Germinal center (tissue), 1 donor: ENCODE measurements at regions not wholly inside any gene's neighbourhood (a gene's known extent, or its start where the extent isn't known, plus 50 kb on each side); places are given as distances from the start of the nearest gene placed in this dataset.
"Not testable (repeated sequence)": the region's sequence is repeated elsewhere in the genome, so short reads cannot be mapped to it uniquely, and the experiment has no call there.

Experiments
- DNase-seq: peaks from one replicate; pipeline ENCODE4 v3.0.0; 2012; ENCODE audit warnings: mixed read lengths, low spot score

DNA sequence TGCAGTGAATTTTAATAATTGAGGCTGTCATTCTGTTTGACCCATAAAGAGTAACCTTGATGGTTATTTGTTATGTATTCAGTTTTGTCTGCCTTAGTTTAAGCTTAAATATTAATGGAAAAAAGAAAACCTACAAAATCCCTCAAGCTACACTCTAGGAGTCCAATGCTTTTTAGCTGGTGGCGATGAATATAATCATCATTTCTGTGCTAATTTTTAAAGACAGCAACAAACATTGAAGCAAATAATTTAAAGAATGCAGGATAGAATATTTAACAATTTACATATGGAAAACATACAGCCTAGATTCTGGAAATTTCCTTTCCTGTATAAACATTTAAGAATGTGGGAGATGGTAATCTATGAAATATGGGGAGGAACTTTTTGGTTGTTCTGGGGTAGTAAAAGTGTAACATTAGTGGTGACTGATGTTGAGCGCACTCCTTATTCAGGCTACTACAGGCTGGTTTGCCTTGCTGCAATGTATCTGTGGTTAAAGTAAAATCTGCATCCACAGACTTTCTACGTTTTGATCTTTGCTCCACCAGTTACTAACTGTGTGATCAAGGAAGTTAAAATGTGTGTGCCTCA lies 287.9 kb upstream of the DEFB112 start:
- DNase-seq = no peak

DNA sequence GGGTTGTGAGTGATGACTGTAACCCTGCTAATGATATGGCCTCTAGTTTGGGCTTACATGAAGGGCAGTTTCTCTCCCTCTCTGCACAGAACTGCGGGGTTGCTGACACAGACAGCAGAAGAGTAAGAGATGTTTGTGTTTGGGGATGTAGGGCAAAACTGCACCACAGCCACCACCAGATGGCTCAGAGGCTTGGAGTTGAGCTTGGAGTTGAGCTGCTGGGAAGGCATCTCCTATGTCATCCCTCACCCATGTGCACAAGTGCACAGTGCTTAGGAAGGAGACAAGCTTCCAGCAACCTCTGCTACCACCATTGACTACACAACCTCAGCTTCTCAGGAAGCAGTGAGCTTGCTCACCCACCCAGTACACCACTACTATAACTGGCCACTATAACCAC lies 303.9 kb upstream of the DEFB112 start:
- DNase-seq = no peak

DNA sequence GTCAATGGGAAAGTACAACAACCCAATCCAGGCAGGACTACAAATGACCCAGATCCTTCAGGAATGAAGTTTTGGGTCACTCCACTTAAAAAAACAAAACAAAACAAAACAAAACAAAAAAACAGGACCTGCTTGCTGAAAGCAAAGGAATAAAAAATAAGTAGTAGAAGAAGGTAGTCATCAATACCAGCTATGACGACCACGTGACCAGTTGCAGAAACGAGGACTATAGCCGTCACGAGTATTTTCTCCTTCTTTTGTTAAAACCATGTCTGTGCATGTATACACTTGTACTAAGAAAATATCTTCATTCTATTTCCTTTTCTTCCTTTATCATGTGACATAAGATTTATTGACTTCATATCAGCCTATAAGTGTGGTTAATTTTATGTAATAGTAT lies 308.4 kb upstream of the DEFB112 start:
- no peak for DNase-seq

DNA sequence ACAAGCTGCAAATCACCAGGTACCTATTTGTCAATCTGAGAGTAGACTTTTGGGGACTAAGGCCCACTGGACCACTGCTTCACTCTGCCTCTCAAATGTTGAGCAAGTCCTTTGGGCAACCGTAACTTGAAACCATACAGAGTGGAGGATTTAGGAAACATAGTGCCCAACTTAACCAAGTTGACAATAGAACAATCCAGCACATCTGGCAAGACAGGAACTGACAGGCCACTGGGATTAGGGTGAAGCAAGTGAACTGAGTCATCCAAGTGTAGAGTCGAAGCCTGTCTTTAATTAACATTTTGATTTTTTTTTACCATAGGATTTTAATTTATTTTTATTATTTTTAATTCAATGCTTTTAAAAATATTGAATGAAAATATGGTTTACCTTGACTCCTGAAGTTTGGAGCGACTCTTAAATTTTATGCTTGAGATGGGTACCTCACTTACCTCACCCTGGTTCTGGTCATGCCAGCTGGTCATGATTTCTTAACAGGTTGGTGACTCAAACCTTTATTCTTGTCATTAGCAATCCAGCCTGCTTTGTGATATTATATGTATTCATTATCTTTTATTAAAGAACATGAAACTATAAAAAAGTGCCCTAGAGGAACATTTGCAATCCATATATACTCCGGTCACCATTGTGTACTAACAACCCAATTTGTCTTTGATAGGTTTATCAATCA lies 312.1 kb upstream of the DEFB112 start:
- no peak for DNase-seq

DNA sequence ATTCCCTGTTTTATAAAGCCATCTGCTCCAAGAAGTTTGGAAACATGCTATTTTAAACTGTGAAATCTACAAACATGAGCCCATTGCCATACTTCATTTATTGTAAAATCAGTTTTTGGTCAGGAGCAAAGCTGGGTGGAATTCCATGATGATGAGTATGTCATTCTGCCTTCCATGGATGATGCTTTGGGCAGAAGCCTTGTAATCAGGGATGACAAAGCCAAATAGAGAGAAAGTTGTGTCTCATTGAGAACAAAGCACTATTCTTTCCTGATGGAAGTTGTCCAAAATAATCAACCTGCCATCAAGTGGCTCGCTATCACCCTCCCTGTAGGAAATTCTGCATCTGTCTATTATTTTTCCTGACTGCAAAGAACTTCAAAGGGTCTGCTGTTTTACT lies 313.0 kb upstream of the DEFB112 start:
- DNase-seq = no peak

DNA sequence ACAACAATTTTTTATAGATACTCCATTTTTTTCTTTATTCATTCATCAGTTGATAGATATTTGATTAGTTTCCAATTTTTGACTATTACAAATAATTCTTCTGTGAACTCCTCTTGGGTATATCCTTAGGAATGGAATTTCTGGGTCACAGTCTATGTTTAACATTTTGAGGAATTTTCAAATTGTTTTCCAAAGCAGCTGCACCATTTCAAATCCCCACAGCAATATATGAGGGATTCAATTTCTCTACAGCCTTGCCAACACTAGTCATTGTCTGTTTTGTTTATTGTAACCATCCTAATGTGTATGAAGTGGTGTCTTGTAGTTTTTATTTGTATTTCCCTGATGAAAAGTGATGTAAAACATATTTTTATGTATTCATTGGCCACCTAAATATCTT lies 320.3 kb upstream of the DEFB112 start:
- no peak for DNase-seq

DNA sequence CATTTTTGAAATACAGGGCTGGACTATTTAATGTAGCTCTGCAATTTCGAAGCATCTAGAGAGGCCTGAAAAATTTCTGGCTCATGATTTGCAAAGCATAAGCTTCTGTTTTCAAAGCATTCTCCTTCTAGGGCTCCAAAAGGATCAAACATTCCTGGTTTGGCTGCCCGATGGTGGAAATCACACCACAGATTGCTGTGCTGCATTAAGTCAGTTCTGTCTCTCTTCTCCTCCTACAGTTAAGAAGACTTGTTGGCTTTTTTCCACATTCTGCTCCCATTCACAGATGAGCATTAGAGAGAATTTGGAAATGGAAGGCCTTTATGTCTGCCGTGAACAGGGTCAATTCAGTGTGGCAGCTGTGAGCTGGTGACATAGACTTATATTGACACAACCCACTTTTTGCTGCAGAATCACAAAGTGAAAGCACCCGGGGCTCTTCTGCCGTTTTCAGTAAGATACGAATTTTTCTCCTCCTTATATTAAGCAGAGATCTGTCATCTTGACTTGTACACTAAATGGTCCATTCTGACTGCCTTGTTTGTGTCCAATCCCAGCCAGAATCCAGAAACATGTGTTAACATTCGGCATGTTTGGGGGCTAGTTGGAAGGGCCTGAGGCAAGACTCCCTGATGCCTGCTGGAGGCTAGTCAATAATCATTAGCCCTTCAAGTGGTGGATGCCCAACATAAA lies 330.8 kb upstream of the DEFB112 start:
- DNase-seq = no peak

DNA sequence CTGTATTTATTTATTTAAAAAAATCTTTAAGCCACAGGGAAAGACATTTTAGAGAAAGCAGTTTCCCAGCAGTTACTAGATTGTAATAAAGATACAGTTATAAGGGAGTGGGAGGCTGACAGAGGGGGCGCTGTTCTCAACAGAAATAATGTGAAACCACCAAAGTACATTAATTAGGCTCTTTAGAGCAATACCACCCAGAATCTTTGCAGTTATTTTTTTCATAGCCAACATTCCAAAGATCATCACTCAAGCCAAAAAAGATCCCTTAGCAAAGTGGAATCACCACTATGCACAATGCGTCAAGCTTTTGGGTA lies 331.3 kb upstream of the DEFB112 start:
- DNase-seq = no peak

DNA sequence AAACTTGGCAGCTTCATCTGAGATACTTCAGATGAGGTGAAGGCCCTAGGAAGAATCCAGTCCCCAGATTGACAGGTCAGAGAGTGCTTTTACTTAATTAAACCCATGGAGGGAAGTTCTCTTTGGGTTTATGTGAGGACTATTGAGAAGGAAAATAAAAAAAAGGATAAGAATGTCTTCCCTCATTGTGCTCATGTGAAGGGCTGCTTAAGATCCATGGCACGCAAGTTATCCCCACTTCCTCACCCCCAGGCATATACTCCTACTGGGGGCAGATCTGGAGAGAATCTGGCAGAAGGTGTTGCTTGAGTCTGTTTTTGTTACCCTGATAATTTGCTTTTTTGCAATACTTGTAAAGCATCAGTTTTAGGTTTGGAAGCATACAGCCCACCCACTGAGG lies 322.9 kb upstream of the TFAP2D start:
- DNase-seq = no peak

DNA sequence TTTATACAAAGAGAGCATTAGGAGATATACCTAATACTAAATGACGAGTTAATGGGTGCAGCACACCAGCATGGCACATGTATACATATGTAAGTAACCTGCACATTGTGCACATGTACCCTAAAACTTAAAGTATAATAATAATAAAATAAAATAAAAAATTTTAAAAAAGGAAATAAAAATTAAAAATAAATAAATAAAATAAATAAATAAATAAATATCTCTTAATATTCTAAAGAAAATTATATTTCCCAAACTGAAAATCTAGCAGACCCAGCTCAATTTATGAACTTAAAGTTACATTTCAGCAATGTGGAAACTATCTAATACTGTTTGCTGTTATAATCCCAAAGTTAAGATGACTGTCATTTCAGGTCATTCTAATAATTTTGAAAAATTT lies 319.2 kb upstream of the TFAP2D start:
- DNase-seq = not testable (repeated sequence)

DNA sequence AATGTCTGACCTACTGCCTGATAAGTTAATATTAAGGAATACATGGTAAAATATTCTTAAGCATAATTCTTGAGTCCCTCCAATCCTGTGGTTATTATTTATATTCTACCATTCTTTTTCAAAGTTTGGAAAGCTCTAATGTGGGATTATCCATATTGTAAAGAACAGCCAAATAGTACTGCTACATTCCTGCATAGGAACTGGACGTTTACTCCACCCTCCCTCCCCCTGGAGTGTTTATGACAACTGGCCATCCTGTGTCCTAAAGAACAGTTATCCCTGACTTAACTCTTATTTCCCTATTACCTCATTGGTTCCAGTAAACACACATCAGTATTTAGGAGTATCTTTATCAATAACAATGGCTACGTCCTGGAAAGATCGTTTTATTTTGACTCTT lies 308.7 kb upstream of the TFAP2D start:
- DNase-seq = no peak

DNA sequence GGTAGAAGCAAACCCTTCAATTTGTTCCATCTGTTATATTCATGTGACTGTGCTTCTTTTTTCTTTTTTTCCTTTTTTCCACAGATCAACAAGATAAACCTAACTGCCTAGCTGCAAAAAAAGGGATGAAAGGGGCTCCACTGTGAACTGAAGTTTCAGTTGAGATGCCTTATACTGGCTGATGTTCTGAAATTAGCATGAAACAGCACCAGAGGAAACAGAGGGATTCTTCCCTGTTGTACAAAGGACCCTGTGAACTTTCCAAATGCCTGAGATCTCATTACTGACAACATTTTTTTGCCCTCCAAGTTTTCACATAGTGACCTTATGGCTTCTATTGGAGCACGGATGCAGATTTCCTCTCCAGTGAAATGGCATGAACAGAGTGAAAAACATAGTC lies 302.7 kb upstream of the TFAP2D start:
- DNase-seq = no peak

DNA sequence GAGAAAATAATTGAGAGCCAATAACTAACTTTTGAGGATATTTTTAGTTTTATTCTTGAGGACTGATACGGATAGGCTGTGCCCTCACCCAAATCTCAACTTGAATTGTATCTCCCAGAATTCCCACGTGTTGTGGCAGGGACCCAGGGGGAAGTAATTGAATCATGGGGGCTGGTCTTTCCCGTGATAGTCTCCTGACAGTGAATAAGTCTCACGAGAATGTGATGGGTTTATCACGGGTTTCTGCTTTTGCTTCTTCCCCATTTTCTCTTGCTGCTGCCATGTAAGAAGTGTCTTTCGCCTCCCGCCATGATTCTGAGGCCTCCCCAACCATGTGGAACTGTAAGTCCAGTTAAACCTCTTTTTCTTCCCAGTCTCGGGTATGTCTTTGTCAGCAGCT lies 292.3 kb upstream of the TFAP2D start:
- not testable (repeated sequence) for DNase-seq

DNA sequence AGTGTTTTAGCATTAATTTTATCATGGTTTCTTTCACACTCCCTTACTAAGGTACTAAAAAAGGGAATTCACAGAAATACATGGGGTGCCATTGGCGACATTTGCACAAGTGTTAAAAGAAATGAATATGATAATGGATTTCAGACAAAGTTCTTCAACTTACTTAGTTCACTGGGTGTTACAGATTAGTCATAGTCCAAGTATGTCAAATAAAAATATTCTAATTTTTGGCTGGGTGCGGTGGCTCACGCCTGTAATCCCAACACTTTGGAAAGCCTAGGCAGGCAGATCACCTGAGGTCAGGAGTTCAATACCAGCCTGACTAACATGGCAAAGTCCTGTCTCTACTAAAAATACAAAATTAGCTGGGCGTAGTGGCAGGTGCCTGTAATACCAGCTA lies 286.1 kb upstream of the TFAP2D start:
- DNase-seq = no peak

DNA sequence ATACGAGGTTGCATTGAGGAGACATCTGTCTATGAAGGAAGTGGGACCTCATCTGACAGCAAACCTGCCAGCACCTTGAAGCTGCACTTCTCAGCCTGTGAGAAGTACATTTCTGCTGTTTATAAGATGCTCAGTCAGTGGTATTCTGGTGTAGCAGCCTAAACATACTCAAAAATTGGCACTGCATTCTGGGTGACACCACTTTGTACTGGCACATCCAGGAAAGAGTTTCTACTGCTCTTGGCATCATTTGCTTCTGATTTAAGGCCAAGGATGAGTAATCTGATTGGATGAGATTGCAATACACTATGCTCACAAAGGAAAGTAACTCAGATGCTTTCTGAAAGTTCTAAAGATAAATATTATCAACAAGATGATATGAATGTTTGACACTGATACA lies 275.4 kb upstream of the TFAP2D start:
- no peak for DNase-seq

DNA sequence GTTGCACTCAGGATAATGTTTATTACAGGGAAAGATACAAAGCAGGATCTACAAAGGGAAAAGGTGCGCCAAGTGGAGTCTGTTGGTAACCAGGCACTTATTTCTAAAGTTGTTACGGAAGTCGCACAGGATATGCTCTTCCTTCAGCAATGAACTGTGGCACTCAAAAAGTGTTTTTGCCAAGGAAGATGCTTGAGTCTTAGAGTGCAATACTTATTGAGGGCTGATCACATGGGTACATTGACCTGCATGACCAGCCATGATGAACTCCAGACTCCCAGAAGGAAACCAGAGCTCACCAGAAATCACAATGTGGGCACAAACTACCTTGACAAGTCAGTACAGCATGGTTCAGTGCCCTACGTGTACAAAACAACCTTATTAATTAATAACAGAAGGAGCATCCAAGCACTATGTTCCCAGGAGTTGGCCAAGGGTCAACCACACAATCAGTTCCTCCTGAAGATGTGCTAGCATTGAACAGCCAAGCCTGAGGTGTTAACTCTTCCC lies 270.7 kb upstream of the TFAP2D start:
- DNase-seq = no peak

DNA sequence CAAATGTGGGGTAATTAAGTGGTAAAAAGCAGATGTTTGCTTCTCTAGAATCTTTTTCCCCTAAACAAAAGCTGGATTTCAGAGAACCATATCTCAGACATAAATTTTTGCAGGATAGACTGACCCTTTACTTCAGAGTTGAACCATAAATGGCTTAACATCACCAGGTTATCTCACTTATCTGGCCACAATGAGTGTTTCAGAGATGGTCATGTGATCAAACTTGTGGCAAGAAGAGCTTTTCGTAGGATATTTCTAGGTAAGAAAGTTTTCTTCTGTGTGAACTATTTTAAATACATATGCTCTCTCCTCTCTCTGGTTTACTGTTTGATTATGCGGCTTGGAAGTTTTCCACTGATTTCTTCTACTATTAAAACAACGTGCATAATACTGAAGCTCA lies 270.2 kb upstream of the TFAP2D start:
- DNase-seq = no peak

DNA sequence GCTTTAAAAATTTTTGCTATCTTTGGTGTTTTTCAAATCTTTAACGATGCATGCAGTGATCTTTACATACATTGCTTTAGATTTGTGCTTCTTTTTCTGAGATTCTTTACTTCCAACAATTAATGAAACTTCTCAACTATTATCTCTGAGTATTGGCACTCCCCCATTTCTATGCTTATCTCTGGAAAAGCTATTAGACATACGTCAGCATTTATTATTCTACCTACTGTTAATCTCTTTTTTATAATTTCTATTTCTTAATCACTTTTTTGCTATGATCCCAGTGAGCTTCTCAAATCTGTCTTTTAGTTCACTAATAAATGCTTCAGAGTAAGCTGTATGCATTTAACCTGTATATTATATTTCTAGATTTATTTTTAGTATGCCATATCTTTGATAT lies 264.2 kb upstream of the TFAP2D start:
- no peak for DNase-seq

DNA sequence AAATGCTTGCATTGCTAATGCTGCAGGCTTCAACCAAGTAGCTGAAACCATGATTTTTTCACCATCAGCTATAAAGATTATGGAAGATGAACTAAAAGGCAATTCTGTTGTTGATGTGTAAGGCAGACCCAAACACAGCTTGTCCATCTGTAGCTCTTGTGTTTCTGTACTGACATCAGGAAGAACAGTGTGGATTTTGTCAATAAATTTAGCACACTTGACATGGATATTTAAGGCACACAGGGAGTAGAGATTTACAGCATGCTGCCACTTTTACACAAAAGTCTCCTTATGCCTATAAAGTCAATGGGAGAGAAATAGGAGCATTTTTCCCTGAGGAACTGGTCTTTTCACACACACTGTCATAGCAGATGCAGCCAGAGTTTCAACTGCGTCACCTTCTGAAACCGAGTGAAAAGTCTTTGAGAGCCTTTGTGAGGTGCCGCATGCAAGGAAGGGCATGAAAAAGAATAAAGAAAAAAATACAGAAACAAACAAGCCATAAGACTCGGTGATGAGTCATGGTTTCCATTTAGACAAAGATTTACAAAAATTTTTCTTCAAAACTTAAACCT lies 261.4 kb upstream of the TFAP2D start:
- no peak for DNase-seq

DNA sequence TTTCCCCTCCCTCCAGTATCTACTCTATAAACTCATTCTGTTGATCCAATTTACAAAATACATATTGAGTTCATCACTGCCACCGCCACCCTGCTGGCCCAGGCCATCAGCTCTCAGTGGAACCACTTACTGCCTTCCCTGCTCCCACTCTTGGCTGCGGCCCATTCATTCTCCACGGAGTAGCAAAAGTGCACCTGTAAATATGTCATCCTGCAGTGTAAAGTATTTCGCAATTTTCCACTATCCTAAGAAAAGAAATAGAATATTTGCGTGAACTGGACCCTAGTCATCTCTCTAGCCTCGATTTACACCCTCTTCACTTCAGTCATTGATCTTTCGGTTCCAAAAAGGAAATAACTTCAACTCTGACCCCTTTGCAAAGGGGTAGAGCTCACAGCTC lies 258.3 kb upstream of the TFAP2D start:
- no peak for DNase-seq

DNA sequence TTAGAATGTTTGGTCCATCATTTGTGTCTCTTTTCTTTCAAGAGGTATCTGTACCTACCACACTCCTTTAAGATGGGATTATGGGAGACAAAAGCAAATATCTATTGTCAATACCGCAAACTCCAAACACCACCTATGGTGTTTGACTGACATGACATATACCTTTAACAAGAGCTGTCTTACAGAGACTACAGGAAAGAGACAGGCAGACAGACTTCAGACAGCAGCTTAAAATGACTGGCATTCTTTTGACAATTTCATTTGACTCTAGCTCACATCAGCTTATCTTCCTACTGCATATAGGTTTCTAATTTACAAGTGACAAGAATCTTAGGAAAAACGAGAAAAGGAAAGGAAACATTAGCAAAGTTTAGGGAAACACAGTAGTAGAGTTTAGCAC lies 256.0 kb upstream of the TFAP2D start:
- no peak for DNase-seq

DNA sequence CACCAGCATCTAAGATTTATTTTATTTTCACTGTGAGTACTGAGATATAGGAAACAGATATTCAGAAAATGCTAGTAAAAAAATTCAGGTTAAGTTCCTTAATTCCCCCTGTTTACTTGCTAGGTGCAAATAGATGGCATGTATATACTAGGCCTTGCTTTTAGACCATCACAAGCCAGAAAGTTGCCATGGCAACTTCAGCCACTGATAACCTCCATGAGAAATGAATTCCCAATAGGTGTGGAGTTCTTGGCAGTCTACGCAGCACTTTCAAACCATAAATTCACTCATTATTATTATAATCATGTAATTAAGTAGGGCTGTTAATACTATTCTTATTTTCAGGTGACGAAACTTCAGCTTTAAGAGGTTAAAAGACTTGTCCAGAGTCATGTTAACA lies 251.6 kb upstream of the TFAP2D start:
- DNase-seq = no peak

DNA sequence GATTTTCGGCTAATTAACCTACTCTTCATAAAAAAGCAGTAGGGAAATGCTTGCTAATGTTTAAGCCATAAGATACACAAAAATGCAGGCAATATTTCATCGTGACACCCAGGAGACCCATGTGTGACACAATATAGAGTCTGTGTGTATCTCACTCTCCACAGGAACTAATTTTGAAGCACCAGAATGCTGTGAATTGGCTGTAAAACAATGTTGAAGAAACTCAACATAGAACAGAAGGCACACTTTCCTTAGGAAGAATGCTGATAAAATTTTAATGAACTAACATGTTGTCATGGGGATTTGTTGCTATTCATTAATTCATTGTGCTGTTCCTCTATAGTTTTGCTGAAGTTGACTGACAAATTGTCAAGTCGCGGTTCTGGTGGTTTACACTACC lies 249.4 kb upstream of the TFAP2D start:
- DNase-seq = no peak
